Chondrocyte (in vitro differentiated cells): ENCODE measurements at regions not wholly inside any gene's neighbourhood (a gene's known extent, or its start where the extent isn't known, plus 50 kb on each side); places are given as distances from the start of the nearest gene placed in this dataset.

Experiments
- DNase-seq: peaks from one replicate; pipeline ENCODE4 v3.0.0; 2021; ENCODE audit warnings: mixed read lengths, low spot score
- H3K27ac Mint-ChIP-seq: one replicate; pipeline ENCODE4 v1.8.0; 2021; ENCODE audit warnings: mild to moderate bottlenecking, moderate library complexity, mixed read lengths; ENCODE audit not compliant: unreplicated experiment
- H3K27me3 Mint-ChIP-seq: 2 replicates; pipeline ENCODE4 v1.8.0; 2021; ENCODE audit warnings: low read depth, mixed read lengths
- H3K36me3 Mint-ChIP-seq: 2 replicates; pipeline ENCODE4 v1.8.0; 2021; ENCODE audit warnings: low read depth, mixed read lengths
- H3K4me1 Mint-ChIP-seq: 2 replicates; pipeline ENCODE4 v1.8.0; 2021; ENCODE audit warnings: low read depth, mild to moderate bottlenecking, mixed read lengths
- H3K4me3 Mint-ChIP-seq: one replicate; pipeline ENCODE4 v1.8.0; 2021; ENCODE audit warnings: mild to moderate bottlenecking, moderate library complexity, mixed read lengths; ENCODE audit not compliant: unreplicated experiment
- H3K9me3 Mint-ChIP-seq: 2 replicates; pipeline ENCODE4 v1.8.0; 2021; ENCODE audit warnings: low read depth, mixed read lengths
- TF ChIP-seq, protein P1 (sequence below): fragments of 200-600 bp; sonication (generic); IDR thresholded peaks from 2 replicates; pipeline ENCODE4 v1.5.0; 2021; ENCODE audit warnings: antibody characterized with exemption, mild to moderate bottlenecking, moderate library complexity

DNA sequence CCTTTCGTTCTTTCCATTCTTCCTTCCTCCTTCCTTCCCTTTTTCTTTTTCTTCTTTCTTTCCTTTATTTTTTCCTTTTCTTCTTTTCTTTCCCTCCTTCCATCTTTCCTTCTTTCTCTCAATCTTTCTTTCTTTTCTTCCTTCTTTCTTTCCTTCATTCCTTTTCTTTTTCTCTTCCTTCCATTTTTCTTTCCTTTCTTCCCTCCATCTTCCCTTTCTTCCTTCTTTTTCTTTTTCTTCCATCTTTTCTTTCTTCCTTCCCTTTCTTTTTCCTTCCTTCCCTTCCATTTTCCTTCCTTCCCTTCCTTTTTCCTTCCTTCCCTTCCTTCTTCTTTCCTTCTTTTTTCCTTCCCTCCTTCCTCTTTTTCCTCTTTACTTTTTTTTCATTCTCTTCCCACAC is 568.7 kb downstream of the GALR1 start:
- H3K36me3 Mint-ChIP-seq: no peaks in the 10 kb centered on the region
- no peaks in the 10 kb centered on the region for H3K4me1 Mint-ChIP-seq
- peak overlapping the region; percentile 51 for H3K27ac Mint-ChIP-seq
- H3K9me3 Mint-ChIP-seq: peaks cover 30% of the 10 kb centered on the region
- no peak for DNase-seq
- H3K27me3 Mint-ChIP-seq: no peaks in the 10 kb centered on the region
- no peak overlapping the region for H3K4me3 Mint-ChIP-seq
- TF ChIP-seq, protein P1, sequence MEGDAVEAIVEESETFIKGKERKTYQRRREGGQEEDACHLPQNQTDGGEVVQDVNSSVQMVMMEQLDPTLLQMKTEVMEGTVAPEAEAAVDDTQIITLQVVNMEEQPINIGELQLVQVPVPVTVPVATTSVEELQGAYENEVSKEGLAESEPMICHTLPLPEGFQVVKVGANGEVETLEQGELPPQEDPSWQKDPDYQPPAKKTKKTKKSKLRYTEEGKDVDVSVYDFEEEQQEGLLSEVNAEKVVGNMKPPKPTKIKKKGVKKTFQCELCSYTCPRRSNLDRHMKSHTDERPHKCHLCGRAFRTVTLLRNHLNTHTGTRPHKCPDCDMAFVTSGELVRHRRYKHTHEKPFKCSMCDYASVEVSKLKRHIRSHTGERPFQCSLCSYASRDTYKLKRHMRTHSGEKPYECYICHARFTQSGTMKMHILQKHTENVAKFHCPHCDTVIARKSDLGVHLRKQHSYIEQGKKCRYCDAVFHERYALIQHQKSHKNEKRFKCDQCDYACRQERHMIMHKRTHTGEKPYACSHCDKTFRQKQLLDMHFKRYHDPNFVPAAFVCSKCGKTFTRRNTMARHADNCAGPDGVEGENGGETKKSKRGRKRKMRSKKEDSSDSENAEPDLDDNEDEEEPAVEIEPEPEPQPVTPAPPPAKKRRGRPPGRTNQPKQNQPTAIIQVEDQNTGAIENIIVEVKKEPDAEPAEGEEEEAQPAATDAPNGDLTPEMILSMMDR: no peak

DNA sequence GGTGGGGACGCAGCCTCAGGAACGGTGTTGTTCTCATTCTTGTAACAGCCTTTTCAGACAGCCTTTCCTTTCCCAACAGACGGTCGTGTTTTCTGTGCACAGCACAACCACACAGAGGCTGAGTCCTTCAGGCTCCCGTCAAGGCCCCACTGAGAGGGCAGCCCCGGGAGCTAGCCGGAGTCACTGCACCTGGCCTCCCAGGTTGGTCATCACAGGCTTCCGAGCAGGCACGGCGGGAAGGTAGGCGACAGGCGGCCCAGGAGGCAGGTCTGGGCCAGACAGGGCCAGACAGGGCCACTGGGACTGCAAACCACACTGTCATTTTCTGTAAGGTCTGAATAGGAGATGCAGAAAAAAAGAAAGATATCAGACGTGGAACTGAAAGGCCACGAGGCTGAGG is 570.8 kb downstream of the GALR1 start:
- H3K9me3 Mint-ChIP-seq: peaks cover 34% of the 10 kb centered on the region
- no peaks in the 10 kb centered on the region for H3K36me3 Mint-ChIP-seq
- H3K4me1 Mint-ChIP-seq: no peaks in the 10 kb centered on the region
- TF ChIP-seq, protein P1: no peak
- H3K27ac Mint-ChIP-seq: no peak overlapping the region
- H3K4me3 Mint-ChIP-seq: no peak overlapping the region
- H3K27me3 Mint-ChIP-seq: no peaks in the 10 kb centered on the region
- no peak for DNase-seq

DNA sequence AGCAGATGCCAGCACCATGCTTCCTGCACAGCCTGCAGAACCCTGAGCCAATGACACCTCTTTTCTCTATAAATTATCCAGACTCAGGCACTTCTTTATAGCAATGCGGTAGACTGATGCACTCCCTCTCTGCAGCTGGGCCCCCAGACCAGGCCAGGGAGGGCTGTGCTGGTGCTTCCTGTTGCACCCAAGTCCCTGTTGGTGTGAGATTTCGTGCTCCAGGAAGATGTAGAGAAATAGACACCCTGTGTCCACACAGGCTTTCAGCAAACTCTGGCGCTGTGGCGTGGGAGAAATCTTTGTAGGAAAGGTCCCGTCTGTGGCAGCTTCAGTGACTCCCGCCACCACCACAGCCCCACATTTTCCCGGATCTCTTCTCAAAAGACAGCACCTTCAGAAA is 572.2 kb downstream of the GALR1 start:
- no peak for DNase-seq
- Mint-ChIP-seq H3K9me3 (peaks cover 41% of the 10 kb centered on the region), H3K4me1 (no peaks in the 10 kb centered on the region), H3K27me3 (no peaks in the 10 kb centered on the region), H3K27ac (no peak overlapping the region), H3K4me3 (no peak overlapping the region), H3K36me3 (no peaks in the 10 kb centered on the region)
- TF ChIP-seq, protein P1: no peak

DNA sequence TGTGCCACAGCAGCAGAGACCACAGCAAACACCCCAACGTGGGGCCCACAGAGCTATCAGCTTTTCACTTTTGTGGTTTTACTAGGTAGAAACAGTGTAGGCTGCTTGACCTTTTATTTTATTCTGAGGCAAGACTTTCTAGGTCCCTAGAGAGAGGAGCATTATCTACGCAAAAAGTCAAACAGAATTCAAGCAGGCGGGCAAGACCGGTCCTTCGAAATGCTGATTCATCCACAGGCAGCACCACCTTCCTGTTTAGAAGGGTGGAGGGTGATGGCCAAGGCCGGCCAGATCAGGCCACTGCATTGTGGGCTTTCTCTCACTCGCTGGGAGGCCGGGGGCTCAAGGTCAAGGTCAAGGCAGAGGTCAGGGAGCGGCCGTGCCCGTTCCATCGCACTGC is 573.0 kb downstream of the GALR1 start:
- Mint-ChIP-seq H3K4me1 (no peaks in the 10 kb centered on the region), H3K36me3 (no peaks in the 10 kb centered on the region), H3K4me3 (no peak overlapping the region), H3K27ac (no peak overlapping the region), H3K27me3 (no peaks in the 10 kb centered on the region), H3K9me3 (peaks cover 41% of the 10 kb centered on the region)
- TF ChIP-seq, protein P1: no peak
- no peak for DNase-seq

DNA sequence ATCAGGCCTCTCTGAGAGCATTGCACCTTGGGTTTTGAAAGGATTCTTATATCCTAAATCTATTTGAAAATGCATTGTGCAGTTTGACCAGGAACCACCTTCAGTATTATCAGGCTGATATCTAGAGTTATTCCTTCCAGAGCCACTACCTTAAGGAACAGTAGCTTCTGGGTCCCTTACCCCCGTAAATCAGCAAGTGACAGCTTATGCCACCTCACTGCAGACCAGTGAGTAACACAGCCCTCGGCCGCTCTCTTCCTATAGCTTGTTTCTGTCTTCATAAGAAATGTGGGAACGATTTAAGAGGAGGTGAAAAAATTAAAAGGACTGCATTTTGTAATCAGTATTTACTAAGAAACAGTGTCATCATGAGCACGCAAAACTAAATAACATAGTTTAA is 584.2 kb downstream of the GALR1 start:
- no peaks in the 10 kb centered on the region for H3K36me3 Mint-ChIP-seq
- no peak overlapping the region for H3K27ac Mint-ChIP-seq
- TF ChIP-seq, protein P1: no peak
- peaks cover 3% of the 10 kb centered on the region for H3K9me3 Mint-ChIP-seq
- no peaks in the 10 kb centered on the region for H3K27me3 Mint-ChIP-seq
- no peak overlapping the region for H3K4me3 Mint-ChIP-seq
- no peaks in the 10 kb centered on the region for H3K4me1 Mint-ChIP-seq
- DNase-seq: no peak
